Transverse colon (tissue), 4 donors: ENCODE measurements at regions not wholly inside any gene's neighbourhood (a gene's known extent, or its start where the extent isn't known, plus 50 kb on each side); places are given as distances from the start of the nearest gene placed in this dataset.

Source experiments
- CTCF ChIP-seq, 5 experiments: fragments of 200-600 bp in 3 of 5; fragments of 450-650 bp in 2 of 5; sonication (generic) in 3 of 5; IDR thresholded peaks; 1 replicate in 2 of 5; 2 replicates in 3 of 5; pipeline ENCODE4 v1.5.1; 2016 to 2017; ENCODE audit warnings: antibody characterized with exemption in 5 of 5, inconsistent platforms in 3 of 5, mild to moderate bottlenecking in 2 of 5, moderate library complexity in 1 of 5
- POLR2A ChIP-seq: fragments of 450-650 bp; IDR thresholded peaks from one replicate; pipeline ENCODE4 v1.6.1; 2016; ENCODE audit warnings: antibody characterized with exemption, mild to moderate bottlenecking, moderate library complexity
- POLR2AphosphoS5 ChIP-seq, 3 donors: sonication (generic); formaldehyde crosslinking; IDR thresholded peaks; one replicate each; pipeline ENCODE4 v1.6.1; 2016; ENCODE audit warnings: antibody characterized with exemption in 3 of 3

GRCh38 chr7:126157391-126157790 lies 1095.3 kb downstream of the GRM8 start:
- TF ChIP-seq CTCF (IDR thresholded peaks at IDR 0.05) (no peak), POLR2AphosphoS5 (IDR thresholded peaks at IDR 0.05) (no peak), POLR2A (no peak)
